GM12873 (cell line): ENCODE measurements at regions not wholly inside any gene's neighbourhood (a gene's known extent, or its start where the extent isn't known, plus 50 kb on each side); places are given as distances from the start of the nearest gene placed in this dataset.

Experiments used
- CTCF ChIP-seq: IDR thresholded peaks from 2 replicates; pipeline ENCODE4 v1.5.1; 2012; ENCODE audit warnings: low read depth, mild to moderate bottlenecking, moderate library complexity, low read length, control low read depth; ENCODE audit not compliant: insufficient read depth; ENCODE audit errors: missing control alignments

GRCh38 chr2:35538796-35539195, 816.8 kb upstream of the CRIM1 start:
- no peak for TF ChIP-seq CTCF

- TF ChIP-seq CTCF = no peak
These were observed 824.9 kb upstream of the CRIM1 start for GRCh38 chr2:35530615-35531135.

- no peak for TF ChIP-seq CTCF
These were observed 828.8 kb upstream of the CRIM1 start for GRCh38 chr2:35526741-35527140.

GRCh38 chr2:35522450-35522849, 833.1 kb upstream of the CRIM1 start:
- TF ChIP-seq CTCF = no peak

- TF ChIP-seq CTCF = no peak
These were observed 844.9 kb upstream of the CRIM1 start for GRCh38 chr2:35510636-35511035.

- no peak for TF ChIP-seq CTCF
These were observed 847.0 kb upstream of the CRIM1 start for GRCh38 chr2:35508601-35509000.

- no peak for TF ChIP-seq CTCF
These were observed 851.2 kb upstream of the CRIM1 start for GRCh38 chr2:35504419-35504818.
